Psoas muscle (tissue), 7 donors: ENCODE measurements at regions not wholly inside any gene's neighbourhood (a gene's known extent, or its start where the extent isn't known, plus 50 kb on each side); places are given as distances from the start of the nearest gene placed in this dataset.

Experiments used
- ATAC-seq, 4 donors: fragments of 200-7000 bp; cut with Tn5 transposase; one replicate each; pipeline ENCODE4 v1.9.1; 2020; ENCODE audit warnings: moderate library complexity in 3 of 4, mild to moderate bottlenecking in 2 of 4
- DNase-seq, 2 donors: peaks; one replicate each; pipeline ENCODE4 v3.0.0-alpha.2; 2020
- H3K27ac ChIP-seq: fragments of 200-600 bp; one replicate; pipeline ENCODE4 v1.8.0; 2022
- H3K27me3 ChIP-seq, 3 donors: fragments of 200-600 bp in 1 of 3; one replicate each; pipeline versions ENCODE4 v1.6.1 to v1.8.0; 2013 to 2022; ENCODE audit warnings: low read length in 2 of 3, mild to moderate bottlenecking in 2 of 3, moderate library complexity in 1 of 3; ENCODE audit not compliant: insufficient read depth in 3 of 3
- H3K36me3 ChIP-seq, 2 donors: fragments of 200-600 bp in 1 of 2; one replicate each; pipeline versions ENCODE4 v1.6.1 to v1.8.0; 2013 to 2022; ENCODE audit warnings: low read depth in 1 of 2, mild to moderate bottlenecking in 1 of 2, moderate library complexity in 1 of 2; ENCODE audit not compliant: insufficient read depth in 1 of 2
- H3K4me1 ChIP-seq: fragments of 200-600 bp; one replicate; pipeline ENCODE4 v1.8.0; 2022
- H3K4me3 ChIP-seq: fragments of 200-600 bp; one replicate; pipeline ENCODE4 v1.8.0; 2022; ENCODE audit warnings: mild to moderate bottlenecking
- H3K9me3 ChIP-seq: fragments of 200-600 bp; one replicate; pipeline ENCODE4 v1.8.0; 2022
- CTCF ChIP-seq: fragments of 200-600 bp; IDR thresholded peaks from one replicate; pipeline ENCODE4 v1.8.0; 2022; ENCODE audit warnings: antibody characterized with exemption
- WGBS, 3 donors: extraction: QIAGEN DNeasy Blood & Tissue Kit; methylation state at CpG; one replicate each; pipeline versions ENCODE4 v1.1.6 to v1.1.7; 2013; 5-methylcytosine and 5-hydroxymethylcytosine counted together
- intact Hi-C, 2 donors: fragments of 100-400 bp; cut with DNase I; formaldehyde crosslinking; loops; one replicate each; pipeline versions ENCODE4 v1.11.0 to v1.14.2; 2022
- donor health status: healthy with polysubstance abuse.
- donor health status: DM: no; HTN: no; CAD: no; lungs with moderate emphysema.
- donor health status: Bipolar disorder and iron deficiency.
- donor health status: healthy.
- donor health status: DM: yes; HTN: yes; CAD: no.
- donor health status: DM: no; HTN: no; CAD: no.
- donor health status: DM: yes; HTN: yes; CAD: no.

- H3K27me3 ChIP-seq = no peaks in the 10 kb centered on the region
- WGBS, 3 donors = 85 to 95% (median 91%) methylated on average over 2 of the region's 2 CpGs
- no peak for ATAC-seq
- no peak for TF ChIP-seq CTCF
- no peak overlapping the region for H3K4me3 ChIP-seq
- no peaks in the 10 kb centered on the region for H3K36me3 ChIP-seq
- H3K27ac ChIP-seq = no peak overlapping the region
- no peak for DNase-seq
- H3K4me1 ChIP-seq = no peaks in the 10 kb centered on the region
- no peaks in the 10 kb centered on the region for H3K9me3 ChIP-seq
- intact Hi-C loops = no loop called here
Measured at GRCh38 chr14:71576472-71576871, 355.8 kb upstream of the RGS6 start.

- WGBS, 3 donors = 68 to 77% (median 75%) methylated on average over 3 of the region's 3 CpGs
Measured at GRCh38 chr14:71579331-71579730, 352.9 kb upstream of the RGS6 start.

GRCh38 chr14:71582705-71583104 lies 349.5 kb upstream of the RGS6 start:
- H3K4me1 ChIP-seq = no peaks in the 10 kb centered on the region
- no peak overlapping the region for H3K4me3 ChIP-seq
- no peaks in the 10 kb centered on the region for H3K27me3 ChIP-seq
- intact Hi-C loops = no loop called here
- no peak for DNase-seq
- TF ChIP-seq CTCF = no peak
- 67 to 80% (median 78%) methylated on average over 1 of the region's 1 CpG for whole genome bisulfite sequencing, 3 donors
- no peaks in the 10 kb centered on the region for H3K9me3 ChIP-seq
- ATAC-seq = no peak
- no peaks in the 10 kb centered on the region for H3K36me3 ChIP-seq
- H3K27ac ChIP-seq = no peak overlapping the region

More at GRCh38 chr14:71579331-71579730, 352.9 kb upstream of the RGS6 start:
- TF ChIP-seq CTCF = no peak
- Histone ChIP-seq H3K4me3 (no peak overlapping the region), H3K4me1 (no peaks in the 10 kb centered on the region), H3K27ac (no peak overlapping the region), H3K9me3 (no peaks in the 10 kb centered on the region), H3K27me3 (no peaks in the 10 kb centered on the region), H3K36me3 (no peaks in the 10 kb centered on the region)
- ATAC-seq = no peak
- DNase-seq = no peak
- intact Hi-C loops = no loop called here

GRCh38 chr14:71583194-71583593 lies 349.0 kb upstream of the RGS6 start:
- no peaks in the 10 kb centered on the region for H3K4me1 ChIP-seq
- 77 to 93% (median 87%) methylated on average over 2 of the region's 2 CpGs for WGBS, 3 donors
- intact Hi-C loops = no loop called here
- no peaks in the 10 kb centered on the region for H3K36me3 ChIP-seq
- H3K27ac ChIP-seq = no peak overlapping the region
- TF ChIP-seq CTCF = no peak
- H3K27me3 ChIP-seq = no peaks in the 10 kb centered on the region
- ATAC-seq = no peak
- DNase-seq = no peak
- H3K4me3 ChIP-seq = no peak overlapping the region
- H3K9me3 ChIP-seq = no peaks in the 10 kb centered on the region

GRCh38 chr14:71583705-71584104 lies 348.5 kb upstream of the RGS6 start:
- DNase-seq (no peak), ATAC-seq (no peak)
- H3K27ac ChIP-seq = no peak overlapping the region
- intact Hi-C loops = no loop called here
- no peak overlapping the region for H3K4me3 ChIP-seq
- no peaks in the 10 kb centered on the region for H3K36me3 ChIP-seq
- no peaks in the 10 kb centered on the region for H3K27me3 ChIP-seq
- no peaks in the 10 kb centered on the region for H3K9me3 ChIP-seq
- no peaks in the 10 kb centered on the region for H3K4me1 ChIP-seq
- no peak for TF ChIP-seq CTCF
